ENCODE measurements at regions not wholly inside any gene's neighbourhood (a gene's known extent, or its start where the extent isn't known, plus 50 kb on each side); places are given as distances from the start of the nearest gene placed in this dataset.

DNA sequence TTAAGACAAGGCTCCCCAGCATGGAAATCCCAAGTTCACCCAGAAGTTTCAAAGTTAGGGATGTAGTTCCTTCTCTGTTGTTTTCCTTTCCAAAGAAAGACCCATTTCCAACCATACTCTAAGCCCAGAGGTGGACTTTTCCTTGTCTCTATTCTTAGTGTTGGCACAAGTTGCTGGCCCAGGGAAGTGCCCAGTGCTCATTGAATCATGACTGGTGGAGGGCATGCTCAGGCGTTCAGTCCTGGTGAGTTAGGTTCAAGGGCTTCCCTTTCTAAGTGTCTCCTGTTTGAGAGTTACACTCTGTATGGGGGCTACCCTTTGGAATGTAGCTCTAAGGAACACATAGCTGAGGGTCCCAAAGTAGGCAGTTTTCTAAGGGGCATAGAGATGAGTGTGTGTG, 389.5 kb downstream of the KCNRG start:
- DNase-seq (no peak), ATAC-seq (no peak)
- no peak overlapping the region for H3K4me3 ChIP-seq
- intact Hi-C loops (cut with DNase I), result no loop called here
- H3K27me3 ChIP-seq, result no peaks in the 10 kb centered on the region
- H3K4me1 ChIP-seq, result no peaks in the 10 kb centered on the region
- no peaks in the 10 kb centered on the region for H3K9me3 ChIP-seq
- no peak overlapping the region for H3K27ac ChIP-seq
- TF ChIP-seq, protein P1, sequence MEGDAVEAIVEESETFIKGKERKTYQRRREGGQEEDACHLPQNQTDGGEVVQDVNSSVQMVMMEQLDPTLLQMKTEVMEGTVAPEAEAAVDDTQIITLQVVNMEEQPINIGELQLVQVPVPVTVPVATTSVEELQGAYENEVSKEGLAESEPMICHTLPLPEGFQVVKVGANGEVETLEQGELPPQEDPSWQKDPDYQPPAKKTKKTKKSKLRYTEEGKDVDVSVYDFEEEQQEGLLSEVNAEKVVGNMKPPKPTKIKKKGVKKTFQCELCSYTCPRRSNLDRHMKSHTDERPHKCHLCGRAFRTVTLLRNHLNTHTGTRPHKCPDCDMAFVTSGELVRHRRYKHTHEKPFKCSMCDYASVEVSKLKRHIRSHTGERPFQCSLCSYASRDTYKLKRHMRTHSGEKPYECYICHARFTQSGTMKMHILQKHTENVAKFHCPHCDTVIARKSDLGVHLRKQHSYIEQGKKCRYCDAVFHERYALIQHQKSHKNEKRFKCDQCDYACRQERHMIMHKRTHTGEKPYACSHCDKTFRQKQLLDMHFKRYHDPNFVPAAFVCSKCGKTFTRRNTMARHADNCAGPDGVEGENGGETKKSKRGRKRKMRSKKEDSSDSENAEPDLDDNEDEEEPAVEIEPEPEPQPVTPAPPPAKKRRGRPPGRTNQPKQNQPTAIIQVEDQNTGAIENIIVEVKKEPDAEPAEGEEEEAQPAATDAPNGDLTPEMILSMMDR (IDR thresholded peaks at IDR 0.05), result no peak
- H3K36me3 ChIP-seq, result no peaks in the 10 kb centered on the region

DNA sequence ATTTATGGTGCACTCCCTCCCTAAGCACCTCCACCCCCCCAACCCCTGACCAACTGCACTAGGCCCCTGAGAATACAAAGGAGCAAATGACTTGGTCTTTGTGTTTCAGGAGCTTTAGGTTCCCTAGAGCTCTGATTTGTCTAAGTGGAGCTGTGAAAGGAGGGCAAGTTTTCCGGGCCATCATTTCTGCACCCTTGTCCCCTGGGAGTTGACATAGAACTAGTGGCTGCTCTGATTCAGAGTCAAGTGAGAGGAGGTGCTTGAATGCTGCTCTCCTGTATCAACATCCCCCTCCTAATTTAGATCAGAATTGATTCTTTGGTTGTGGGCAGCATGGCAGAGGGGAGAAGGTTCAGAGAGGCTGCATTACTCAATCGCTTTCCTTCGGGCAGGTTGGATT, 391.6 kb downstream of the KCNRG start:
- intact Hi-C loops (cut with DNase I), result no loop called here
- Histone ChIP-seq H3K4me1 (no peaks in the 10 kb centered on the region), H3K36me3 (no peaks in the 10 kb centered on the region), H3K27ac (no peak overlapping the region), H3K9me3 (no peaks in the 10 kb centered on the region), H3K4me3 (no peak overlapping the region), H3K27me3 (no peaks in the 10 kb centered on the region)
- DNase-seq, result no peak
- TF ChIP-seq, protein P1 (IDR thresholded peaks at IDR 0.05), result no peak
- ATAC-seq, result no peak

DNA sequence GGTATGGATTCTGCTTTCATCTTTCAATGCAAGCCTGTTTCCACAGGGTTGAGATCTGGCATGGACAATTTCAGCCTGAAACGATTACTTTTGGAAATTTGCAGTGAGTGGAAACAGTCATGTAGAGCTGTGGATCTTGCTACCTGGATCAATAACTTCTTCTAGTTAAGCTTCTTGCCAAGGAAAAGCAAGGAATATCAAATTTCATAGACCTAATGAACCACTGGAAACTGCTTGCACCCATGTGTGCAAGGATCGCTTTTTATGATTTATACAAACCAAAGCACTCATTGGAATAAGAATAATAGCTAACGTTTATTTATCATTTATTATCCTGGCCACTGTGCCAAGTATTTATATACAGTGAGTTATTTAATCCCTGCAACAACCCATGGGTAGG, 392.8 kb downstream of the KCNRG start:
- TF ChIP-seq, protein P1 (IDR thresholded peaks at IDR 0.05), result no peak
- no peak overlapping the region for H3K27ac ChIP-seq
- no peaks in the 10 kb centered on the region for H3K27me3 ChIP-seq
- H3K9me3 ChIP-seq, result no peaks in the 10 kb centered on the region
- no peaks in the 10 kb centered on the region for H3K36me3 ChIP-seq
- ATAC-seq (no peak), DNase-seq (no peak)
- H3K4me1 ChIP-seq, result no peaks in the 10 kb centered on the region
- intact Hi-C loops (cut with DNase I), result no loop called here
- no peak overlapping the region for H3K4me3 ChIP-seq

DNA sequence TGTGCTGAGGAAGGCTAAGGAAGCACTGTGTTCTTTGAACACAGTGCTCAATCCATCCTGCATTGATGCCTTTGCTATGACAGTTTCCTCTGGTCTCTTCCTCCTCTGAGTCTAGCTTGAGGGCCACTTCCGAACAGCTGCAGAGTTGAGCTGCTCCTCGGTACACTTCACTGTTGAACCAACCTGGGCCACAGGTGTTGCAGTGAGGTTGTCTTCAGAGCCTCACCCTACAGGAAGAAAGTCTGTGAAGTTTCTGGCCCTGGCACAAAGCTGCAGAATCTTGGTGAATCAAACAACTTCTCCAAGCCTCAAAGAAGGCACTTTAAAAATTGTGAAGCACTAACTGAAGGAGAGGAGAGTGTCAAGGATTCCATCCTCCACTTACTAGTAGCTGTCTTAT, 394.0 kb downstream of the KCNRG start:
- no peak for DNase-seq
- H3K4me3 ChIP-seq, result no peak overlapping the region
- TF ChIP-seq, protein P1 (IDR thresholded peaks at IDR 0.05), result no peak
- no peak for ATAC-seq
- no peaks in the 10 kb centered on the region for H3K4me1 ChIP-seq
- no peaks in the 10 kb centered on the region for H3K36me3 ChIP-seq
- no peaks in the 10 kb centered on the region for H3K9me3 ChIP-seq
- no peak overlapping the region for H3K27ac ChIP-seq
- H3K27me3 ChIP-seq, result no peaks in the 10 kb centered on the region
- intact Hi-C loops (cut with DNase I), result no loop called here

- Histone ChIP-seq H3K27ac (no peak overlapping the region), H3K4me1 (no peaks in the 10 kb centered on the region), H3K4me3 (no peak overlapping the region), H3K27me3 (no peaks in the 10 kb centered on the region), H3K36me3 (no peaks in the 10 kb centered on the region), H3K9me3 (no peaks in the 10 kb centered on the region)
- ATAC-seq (peak; percentile 73), DNase-seq (no peak)
- intact Hi-C loops (cut with DNase I), result no loop called here
- TF ChIP-seq, protein P1 (IDR thresholded peaks at IDR 0.05), result no peak
Observed at GRCh38 chr13:50410921-50411746, 395.9 kb downstream of the KCNRG start.
